GM12875 (cell line): ENCODE measurements at regions not wholly inside any gene's neighbourhood (a gene's known extent, or its start where the extent isn't known, plus 50 kb on each side); places are given as distances from the start of the nearest gene placed in this dataset.

Experiments
- H3K4me3 ChIP-seq: one replicate; pipeline ENCODE4 v1.5.1; 2011; ENCODE audit warnings: low read depth, low read length, control low read depth
- CTCF ChIP-seq: IDR thresholded peaks from 2 replicates; pipeline ENCODE4 v1.5.1; 2011; ENCODE audit warnings: low read depth, mild to moderate bottlenecking, control low read depth, inconsistent platforms, low read length, moderate library complexity, borderline replicate concordance; ENCODE audit not compliant: insufficient read depth

- TF ChIP-seq CTCF: no peak
- H3K4me3 ChIP-seq: no peak overlapping the region
These were observed 214.7 kb upstream of the NRIP1 start for GRCh38 chr21:15279482-15279881.

- no peak for TF ChIP-seq CTCF
These were observed 216.9 kb upstream of the NRIP1 start for GRCh38 chr21:15281714-15282113.

GRCh38 chr21:15282665-15283064, 217.9 kb upstream of the NRIP1 start:
- no peak for TF ChIP-seq CTCF
- no peak overlapping the region for H3K4me3 ChIP-seq

More at GRCh38 chr21:15281714-15282113, 216.9 kb upstream of the NRIP1 start:
- no peak overlapping the region for H3K4me3 ChIP-seq

- H3K4me3 ChIP-seq: no peak overlapping the region
- no peak for TF ChIP-seq CTCF
These were observed 218.3 kb upstream of the NRIP1 start for GRCh38 chr21:15283138-15283537.

GRCh38 chr21:15283789-15284188, 219.0 kb upstream of the NRIP1 start:
- no peak overlapping the region for H3K4me3 ChIP-seq
- TF ChIP-seq CTCF: no peak

- TF ChIP-seq CTCF: no peak
- no peak overlapping the region for H3K4me3 ChIP-seq
These were observed 220.8 kb upstream of the NRIP1 start for GRCh38 chr21:15285556-15285955.

GRCh38 chr21:15289246-15289645, 224.4 kb upstream of the NRIP1 start:
- H3K4me3 ChIP-seq: no peak overlapping the region
- TF ChIP-seq CTCF: no peak
